NCI-H345 (cell line): ENCODE measurements at regions not wholly inside any gene's neighbourhood (a gene's known extent, or its start where the extent isn't known, plus 50 kb on each side); places are given as distances from the start of the nearest gene placed in this dataset.
A peak's percentile ranks its signal among the peaks of the same experiment; 100 is the strongest.
"Not testable (repeated sequence)": the region's sequence is repeated elsewhere in the genome, so short reads cannot be mapped to it uniquely, and the experiment has no call there.

Experiments
- DNase-seq: peaks from one replicate; lab custom pipeline; 2025; lab: John Stamatoyannopoulos, UW

DNA sequence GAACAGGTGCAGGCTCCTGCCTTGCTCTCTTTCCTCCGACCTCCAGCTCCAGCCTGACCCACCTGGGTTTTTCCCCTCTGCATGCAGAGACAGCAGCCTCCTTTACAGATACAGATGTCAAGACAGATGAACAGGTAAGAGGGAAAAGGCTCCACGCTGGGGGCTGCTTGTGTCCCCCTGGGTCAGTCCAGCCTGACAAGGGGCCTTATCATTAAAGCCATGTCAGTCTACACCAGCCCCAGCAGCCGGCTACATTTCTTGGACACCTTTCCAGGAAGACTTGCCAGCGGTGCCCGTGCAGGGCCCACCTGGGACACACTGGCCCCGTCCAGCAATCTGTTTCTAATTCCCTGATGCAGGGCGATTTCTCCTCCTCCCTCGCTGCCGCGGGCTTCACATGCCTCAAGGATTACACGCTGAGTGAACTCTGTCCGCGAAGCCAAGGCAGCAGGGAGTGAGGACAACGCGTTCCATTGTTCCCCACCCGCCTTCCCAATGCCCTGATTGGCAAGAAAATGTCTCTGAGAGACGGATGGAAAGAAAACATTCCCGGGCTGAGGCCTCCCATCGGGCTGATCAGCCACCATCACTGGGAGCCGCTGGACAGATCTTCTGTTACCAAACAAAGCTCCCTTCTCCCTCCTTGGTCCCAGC, 184.7 kb downstream of the C16orf95 start:
- DNase-seq = no peak

DNA sequence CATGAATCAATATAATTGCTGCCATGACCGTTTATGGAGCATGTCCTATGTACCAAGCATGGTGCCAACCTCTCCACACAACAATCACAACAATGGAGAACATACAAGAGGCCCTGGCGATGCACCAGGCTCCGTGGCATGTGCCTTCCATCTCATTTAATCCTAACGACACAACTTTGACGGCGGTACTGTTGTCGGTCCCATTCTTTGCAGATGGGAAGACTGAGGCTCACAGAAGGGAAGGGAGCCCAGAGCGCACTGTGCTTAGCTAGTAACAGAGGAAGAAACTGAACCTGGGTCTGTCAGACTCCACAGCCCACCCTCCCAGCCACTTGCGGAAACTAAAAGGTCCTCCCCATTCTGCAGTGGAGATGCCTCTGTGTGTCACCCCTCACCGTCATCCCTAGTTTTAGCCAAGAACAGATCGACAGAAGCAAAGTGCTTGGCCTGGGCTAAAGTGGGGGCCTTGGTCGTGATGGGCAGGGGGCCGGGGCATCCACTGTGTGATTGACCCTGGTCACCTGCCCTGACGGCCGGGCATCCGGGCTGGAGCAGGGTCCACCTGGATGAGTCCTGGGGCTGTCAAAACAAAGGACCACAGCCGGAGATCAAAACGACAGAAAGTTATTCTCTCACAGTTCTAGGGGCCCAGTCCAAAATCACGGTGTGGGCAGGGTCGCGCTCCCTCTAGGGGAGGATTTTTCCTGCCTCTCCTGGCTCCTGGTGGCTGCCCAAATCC, 183.9 kb downstream of the C16orf95 start:
- DNase-seq = no peak

GRCh38 chr16:87133966-87134627, 183.1 kb downstream of the C16orf95 start:
- DNase-seq = no peak

GRCh38 chr16:87134628-87134995, 182.6 kb downstream of the C16orf95 start:
- DNase-seq = no peak

DNA sequence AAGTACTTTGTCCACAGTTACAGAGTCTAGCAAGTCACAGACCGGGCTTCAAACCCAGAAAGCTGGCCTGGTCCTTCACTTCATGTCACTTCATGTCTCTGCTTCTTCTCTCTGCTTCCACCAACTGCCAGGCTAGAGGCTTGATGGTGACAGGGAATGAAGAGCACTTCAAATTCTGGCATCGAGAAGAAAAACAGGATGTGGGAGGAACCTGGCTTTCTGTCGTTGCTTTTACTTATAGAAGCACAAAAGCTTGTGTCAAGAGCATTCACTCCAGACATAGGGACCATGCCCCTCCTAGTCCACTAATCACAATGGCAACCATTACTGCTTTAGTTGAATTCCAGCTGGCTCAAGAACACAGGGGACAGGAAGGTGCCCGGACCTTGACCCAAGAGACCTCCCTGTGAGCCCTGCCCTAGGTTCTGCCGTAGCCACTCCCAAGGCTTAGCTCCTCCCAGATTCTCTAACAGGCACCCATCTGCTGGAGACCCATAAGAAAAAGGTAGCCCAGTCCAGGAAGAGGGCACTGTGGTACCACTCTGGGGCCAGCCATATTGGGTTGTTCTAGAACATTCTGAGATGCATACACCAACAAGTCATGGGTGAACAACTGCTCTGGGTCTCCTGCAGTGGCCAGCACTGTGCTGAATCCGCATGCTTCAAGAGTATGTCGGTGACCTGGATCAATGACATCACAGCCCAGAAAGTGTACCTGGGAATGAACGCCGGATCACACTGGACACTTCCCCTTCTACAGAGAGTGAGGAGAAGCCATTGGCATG, 181.8 kb downstream of the C16orf95 start:
- peak; percentile 78 for DNase-seq

- no peak for DNase-seq
Measured at GRCh38 chr16:87138316-87138715, 178.9 kb downstream of the C16orf95 start.

- DNase-seq = no peak
Measured at GRCh38 chr16:87138738-87139267, 178.4 kb downstream of the C16orf95 start.

GRCh38 chr16:87140211-87141200, 176.7 kb downstream of the C16orf95 start:
- no peak for DNase-seq

DNA sequence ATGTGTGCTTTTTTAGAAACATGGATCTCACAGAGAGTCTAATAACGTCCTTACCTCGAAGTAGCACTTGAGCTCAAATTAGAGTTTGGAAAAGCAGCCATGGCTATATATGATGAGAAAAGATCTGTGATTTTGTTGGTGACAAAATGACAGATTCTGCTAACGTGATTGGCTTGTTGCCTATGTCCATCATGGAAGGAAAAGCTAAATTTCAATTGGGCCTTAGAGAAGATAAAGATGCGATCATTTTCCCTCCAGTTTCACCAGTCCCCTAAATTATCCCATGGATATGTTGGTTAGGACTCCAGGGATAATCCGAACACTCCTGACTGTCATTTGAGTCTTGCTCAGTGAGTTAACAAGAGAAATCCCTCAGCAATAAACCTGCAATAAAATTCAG, 175.8 kb downstream of the C16orf95 start:
- no peak for DNase-seq

DNA sequence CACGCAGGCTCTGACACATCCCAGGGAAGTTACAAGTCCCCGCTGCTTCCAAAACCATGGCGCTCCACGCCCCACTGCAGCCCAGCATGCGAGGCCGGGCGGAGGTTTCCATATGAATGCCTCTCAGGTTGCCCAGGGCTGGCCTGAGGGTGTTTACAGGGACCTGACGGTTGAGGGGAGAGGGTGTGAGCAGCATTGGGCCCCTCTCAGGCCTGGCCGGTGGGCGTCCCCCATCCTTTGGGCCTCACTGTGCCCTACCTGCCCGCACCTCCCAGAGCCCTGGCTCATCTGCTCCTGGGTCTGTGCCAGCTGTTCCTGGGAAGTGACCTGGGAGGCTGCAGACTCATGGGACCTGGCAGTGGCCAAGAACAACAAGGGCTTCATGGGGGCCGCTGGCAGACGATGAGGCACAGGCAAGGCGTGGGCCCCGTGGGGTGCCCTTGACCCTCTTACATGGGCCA, 173.5 kb downstream of the C16orf95 start:
- no peak for DNase-seq

DNA sequence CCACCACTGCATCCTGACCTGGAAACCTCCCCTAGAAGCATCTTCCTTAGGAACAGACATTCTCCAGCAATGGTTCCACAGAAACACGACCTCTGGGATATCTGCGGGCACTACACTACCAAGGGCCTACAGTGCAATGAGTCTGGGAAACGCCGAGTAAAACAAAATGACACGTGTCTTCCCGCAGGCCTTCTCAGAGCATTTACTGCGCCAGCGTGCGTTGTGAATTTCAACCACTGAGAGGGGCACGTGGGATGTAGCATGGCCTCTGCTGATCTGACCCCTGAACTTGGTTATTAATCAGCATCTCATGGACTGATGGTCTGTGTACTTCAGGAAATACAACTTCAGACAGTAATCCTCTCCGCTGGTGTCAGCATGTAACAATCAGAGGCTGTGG, 173.0 kb downstream of the C16orf95 start:
- DNase-seq = no peak

DNA sequence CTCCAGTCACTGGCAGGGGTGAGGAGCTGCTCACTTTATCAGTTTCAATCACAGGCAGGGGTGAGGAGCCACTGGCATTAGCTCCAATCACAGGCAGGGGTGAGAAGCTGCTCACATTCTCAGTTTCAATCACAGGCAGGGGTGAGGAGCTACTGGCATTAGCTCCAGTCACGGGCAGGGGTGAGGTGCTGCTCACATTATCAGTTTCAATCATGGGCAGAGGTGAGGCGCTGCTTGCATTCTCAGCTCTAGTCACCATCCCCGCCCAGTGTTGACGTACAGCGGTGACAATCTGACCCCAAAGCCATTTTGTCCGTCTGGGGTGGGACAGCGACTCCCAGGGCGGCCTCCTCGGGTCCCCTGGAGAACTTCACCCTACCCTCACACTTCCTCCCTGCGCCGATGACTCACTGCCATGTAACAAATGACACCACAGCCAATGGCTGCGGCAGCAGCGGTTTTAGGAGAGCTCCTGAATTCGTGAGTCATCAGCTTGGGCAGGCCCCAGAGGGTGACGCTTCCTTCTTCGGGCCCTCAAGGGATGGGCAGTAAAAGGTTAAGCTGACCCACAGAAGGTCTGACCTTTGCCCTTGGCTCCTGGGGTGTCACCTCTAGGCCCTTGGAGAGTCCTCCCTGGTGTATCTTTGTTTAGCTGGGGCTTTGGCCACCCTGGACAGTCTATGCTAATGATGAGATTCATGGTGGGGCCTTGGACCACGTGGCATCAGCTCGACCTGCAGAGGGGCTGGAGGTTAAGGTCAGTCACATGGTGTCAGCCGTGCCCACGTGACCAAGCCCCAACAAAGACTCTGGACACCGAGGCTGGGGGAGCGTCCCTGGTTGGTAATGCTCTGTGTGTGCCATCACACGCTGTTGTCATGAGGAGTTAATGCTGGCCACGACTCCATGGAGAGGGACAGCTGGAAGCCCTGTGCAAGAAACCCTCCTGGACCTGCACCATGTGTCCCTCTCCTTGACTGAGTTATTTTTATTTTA, 171.7 kb downstream of the C16orf95 start:
- no peak for DNase-seq

- DNase-seq = no peak
Measured at GRCh38 chr16:87146676-87147075, 170.5 kb downstream of the C16orf95 start.

DNA sequence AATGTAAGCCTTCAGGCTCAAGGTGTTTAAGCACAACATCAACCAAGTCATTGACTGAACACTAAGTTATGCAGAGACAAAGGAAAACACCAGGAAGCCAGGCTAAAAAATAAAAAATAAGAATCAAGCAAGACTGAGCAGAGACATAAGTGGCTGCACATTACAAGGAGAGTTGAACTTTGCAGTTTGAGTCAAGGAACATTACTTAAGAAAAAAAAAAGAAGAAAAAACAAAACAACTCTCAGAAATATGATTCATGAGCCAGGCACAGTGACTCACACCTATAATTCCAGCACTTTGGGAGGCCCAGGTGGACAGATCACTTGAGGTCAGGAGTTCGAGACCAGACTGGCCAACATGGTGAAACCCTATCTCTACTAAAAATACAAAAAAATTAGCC, 168.1 kb downstream of the C16orf95 start:
- no peak for DNase-seq

DNA sequence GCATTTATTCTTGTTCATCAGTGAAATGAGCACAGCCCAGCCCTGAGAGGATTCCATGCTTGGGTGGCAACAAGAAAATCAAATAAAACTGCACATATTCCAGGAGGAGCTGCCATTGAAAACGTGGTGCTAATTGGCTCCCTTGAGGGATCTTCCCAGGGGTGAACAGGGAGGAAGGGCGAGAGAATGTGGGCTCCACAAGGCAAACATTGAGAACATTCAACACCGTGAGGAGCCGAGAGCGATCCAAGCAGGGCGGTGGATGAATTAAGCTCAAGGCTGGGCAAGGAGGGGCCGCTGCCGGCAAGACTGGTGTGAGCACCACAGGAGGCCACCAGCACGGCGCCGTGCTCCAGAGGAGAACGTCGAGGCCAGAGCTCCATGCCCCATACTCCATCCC, 166.9 kb downstream of the C16orf95 start:
- DNase-seq = no peak

GRCh38 chr16:87150681-87151280, 166.4 kb downstream of the C16orf95 start:
- no peak for DNase-seq

GRCh38 chr16:87152221-87152755, 164.9 kb downstream of the C16orf95 start:
- DNase-seq = no peak

DNA sequence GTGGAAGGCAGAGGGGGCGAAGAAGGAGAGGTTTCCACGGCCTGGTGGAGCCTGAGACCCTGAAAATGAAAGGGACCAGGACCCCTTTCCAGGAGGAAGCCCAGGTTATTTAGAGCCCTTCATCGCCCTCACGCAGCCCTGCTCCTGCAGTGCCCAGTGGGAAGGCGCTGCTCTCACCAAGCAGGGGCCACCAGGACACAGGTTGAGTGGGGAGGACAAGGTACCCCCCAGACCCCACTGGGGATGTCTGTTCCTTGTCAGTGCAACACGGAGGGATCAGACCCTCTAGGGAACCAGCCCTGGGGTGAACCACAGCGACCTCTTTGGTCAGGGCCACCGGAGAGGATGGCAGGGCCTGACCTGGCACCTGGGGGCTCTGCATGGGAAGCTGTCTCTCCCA, 163.9 kb downstream of the C16orf95 start:
- DNase-seq = no peak

- not testable (repeated sequence) for DNase-seq
Measured at GRCh38 chr16:87155315-87155714, 161.9 kb downstream of the C16orf95 start.
